SK-N-SH (cell line): ENCODE measurements at regions not wholly inside any gene's neighbourhood (a gene's known extent, or its start where the extent isn't known, plus 50 kb on each side); places are given as distances from the start of the nearest gene placed in this dataset.

Source experiments
- CHD2 ChIP-seq: fragments of 150-350 bp; IDR thresholded peaks from 2 replicates; pipeline ENCODE4 v1.6.1; 2018; ENCODE audit warnings: low read length; ENCODE audit not compliant: partially characterized antibody
- ELF1 ChIP-seq: IDR thresholded peaks from 2 replicates; pipeline ENCODE4 v1.4.0; 2012
- FOXJ3 ChIP-seq: sonication (generic); formaldehyde crosslinking; IDR thresholded peaks from 2 replicates; pipeline ENCODE4 v1.5.1; 2020; ENCODE audit warnings: mild to moderate bottlenecking, missing genetic modification reagents
- POLR2AphosphoS5 ChIP-seq: IDR thresholded peaks from 2 replicates; pipeline ENCODE4 v1.6.1; 2012; ENCODE audit warnings: low read depth, low read length
- SMC3 ChIP-seq: IDR thresholded peaks from 2 replicates; pipeline ENCODE4 v1.6.1; 2012; ENCODE audit warnings: low read depth, low read length, improper control_type of control experiment
- TF ChIP-seq, protein P1 (sequence below): fragments of 200-600 bp; sonication (generic); IDR thresholded peaks from 2 replicates; pipeline ENCODE4 v1.6.1; 2017; ENCODE audit warnings: antibody characterized with exemption, mild to moderate bottlenecking, moderate library complexity
- TF ChIP-seq, protein P2 (sequence below): IDR thresholded peaks from 2 replicates; pipeline ENCODE4 v1.6.1; 2012; ENCODE audit warnings: mild to moderate bottlenecking, low read depth, low read length, moderate library complexity

GRCh38 chr2:176844461-176844860, 368.1 kb upstream of the HNRNPA3 start:
- no peak for TF ChIP-seq SMC3
- no peak for TF ChIP-seq POLR2AphosphoS5
- TF ChIP-seq, protein P1, sequence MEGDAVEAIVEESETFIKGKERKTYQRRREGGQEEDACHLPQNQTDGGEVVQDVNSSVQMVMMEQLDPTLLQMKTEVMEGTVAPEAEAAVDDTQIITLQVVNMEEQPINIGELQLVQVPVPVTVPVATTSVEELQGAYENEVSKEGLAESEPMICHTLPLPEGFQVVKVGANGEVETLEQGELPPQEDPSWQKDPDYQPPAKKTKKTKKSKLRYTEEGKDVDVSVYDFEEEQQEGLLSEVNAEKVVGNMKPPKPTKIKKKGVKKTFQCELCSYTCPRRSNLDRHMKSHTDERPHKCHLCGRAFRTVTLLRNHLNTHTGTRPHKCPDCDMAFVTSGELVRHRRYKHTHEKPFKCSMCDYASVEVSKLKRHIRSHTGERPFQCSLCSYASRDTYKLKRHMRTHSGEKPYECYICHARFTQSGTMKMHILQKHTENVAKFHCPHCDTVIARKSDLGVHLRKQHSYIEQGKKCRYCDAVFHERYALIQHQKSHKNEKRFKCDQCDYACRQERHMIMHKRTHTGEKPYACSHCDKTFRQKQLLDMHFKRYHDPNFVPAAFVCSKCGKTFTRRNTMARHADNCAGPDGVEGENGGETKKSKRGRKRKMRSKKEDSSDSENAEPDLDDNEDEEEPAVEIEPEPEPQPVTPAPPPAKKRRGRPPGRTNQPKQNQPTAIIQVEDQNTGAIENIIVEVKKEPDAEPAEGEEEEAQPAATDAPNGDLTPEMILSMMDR = no peak
- TF ChIP-seq, protein P2, sequence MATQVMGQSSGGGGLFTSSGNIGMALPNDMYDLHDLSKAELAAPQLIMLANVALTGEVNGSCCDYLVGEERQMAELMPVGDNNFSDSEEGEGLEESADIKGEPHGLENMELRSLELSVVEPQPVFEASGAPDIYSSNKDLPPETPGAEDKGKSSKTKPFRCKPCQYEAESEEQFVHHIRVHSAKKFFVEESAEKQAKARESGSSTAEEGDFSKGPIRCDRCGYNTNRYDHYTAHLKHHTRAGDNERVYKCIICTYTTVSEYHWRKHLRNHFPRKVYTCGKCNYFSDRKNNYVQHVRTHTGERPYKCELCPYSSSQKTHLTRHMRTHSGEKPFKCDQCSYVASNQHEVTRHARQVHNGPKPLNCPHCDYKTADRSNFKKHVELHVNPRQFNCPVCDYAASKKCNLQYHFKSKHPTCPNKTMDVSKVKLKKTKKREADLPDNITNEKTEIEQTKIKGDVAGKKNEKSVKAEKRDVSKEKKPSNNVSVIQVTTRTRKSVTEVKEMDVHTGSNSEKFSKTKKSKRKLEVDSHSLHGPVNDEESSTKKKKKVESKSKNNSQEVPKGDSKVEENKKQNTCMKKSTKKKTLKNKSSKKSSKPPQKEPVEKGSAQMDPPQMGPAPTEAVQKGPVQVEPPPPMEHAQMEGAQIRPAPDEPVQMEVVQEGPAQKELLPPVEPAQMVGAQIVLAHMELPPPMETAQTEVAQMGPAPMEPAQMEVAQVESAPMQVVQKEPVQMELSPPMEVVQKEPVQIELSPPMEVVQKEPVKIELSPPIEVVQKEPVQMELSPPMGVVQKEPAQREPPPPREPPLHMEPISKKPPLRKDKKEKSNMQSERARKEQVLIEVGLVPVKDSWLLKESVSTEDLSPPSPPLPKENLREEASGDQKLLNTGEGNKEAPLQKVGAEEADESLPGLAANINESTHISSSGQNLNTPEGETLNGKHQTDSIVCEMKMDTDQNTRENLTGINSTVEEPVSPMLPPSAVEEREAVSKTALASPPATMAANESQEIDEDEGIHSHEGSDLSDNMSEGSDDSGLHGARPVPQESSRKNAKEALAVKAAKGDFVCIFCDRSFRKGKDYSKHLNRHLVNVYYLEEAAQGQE = no peak
- TF ChIP-seq ELF1 = no peak
- no peak for TF ChIP-seq FOXJ3 (CRISPR knock-in tag)
- no peak for TF ChIP-seq CHD2
